ENCODE measurements at regions not wholly inside any gene's neighbourhood (a gene's known extent, or its start where the extent isn't known, plus 50 kb on each side); places are given as distances from the start of the nearest gene placed in this dataset.
"Not testable (repeated sequence)": the region's sequence is repeated elsewhere in the genome, so short reads cannot be mapped to it uniquely, and the experiment has no call there.

DNA sequence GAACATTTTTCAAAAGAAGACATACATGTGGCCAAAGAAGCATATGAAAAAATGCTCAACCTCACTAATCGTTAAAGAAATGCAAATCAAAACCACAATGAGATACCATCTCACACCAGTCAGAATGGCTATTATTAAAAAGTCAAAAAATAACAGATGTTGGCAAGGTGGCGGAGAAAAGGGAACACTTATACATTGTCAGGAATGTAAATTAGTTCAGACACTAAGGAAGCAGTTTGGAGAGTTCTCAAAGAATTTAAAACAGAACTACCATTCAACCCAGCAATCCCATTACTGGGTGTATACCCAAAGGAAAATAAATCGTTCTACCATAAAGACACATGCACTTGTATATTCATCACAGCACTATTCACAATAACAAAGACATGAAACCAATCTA, 106.9 kb downstream of the APTX start:
- TF ChIP-seq EZH2 (IDR thresholded peaks at IDR 0.05; ENCODE audit: insufficient read depth, poor library complexity, severe bottlenecking); EZH2phosphoT487 (IDR thresholded peaks at IDR 0.05; ENCODE audit: insufficient read depth, low read depth): not testable (repeated sequence)
